PC-9 (cell line): ENCODE measurements at regions not wholly inside any gene's neighbourhood (a gene's known extent, or its start where the extent isn't known, plus 50 kb on each side); places are given as distances from the start of the nearest gene placed in this dataset.

Experiments
- EZH2 ChIP-seq: fragments of 200-600 bp; sonication (generic); IDR thresholded peaks from 2 replicates; pipeline ENCODE4 v1.8.0; 2017; ENCODE audit warnings: antibody characterized with exemption, low read depth
- TF ChIP-seq, protein P1 (sequence below): fragments of 200-600 bp; sonication (generic); conservative IDR thresholded peaks from 2 replicates; pipeline ENCODE4 v1.6.1; 2017; ENCODE audit warnings: mixed run types, antibody characterized with exemption, mild to moderate bottlenecking, moderate library complexity

DNA sequence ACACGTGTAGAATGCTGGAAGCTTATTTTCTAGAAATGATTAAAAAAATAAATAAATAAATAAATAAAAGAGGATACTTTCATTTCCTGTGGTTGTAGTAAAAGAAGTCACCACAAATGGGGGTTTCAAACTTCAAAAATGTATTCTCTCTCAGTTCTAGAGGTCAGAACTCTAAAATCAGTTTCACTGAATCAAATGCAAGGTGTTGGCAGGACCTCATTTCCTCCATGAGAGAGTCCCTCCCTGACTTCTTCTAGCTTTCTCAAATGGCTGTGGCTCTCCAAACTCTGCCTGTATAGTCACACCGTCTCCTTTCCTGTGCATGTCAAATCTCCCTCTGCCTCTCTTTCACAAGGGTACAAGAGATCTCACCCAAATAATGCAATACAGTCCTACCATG lies 312.6 kb upstream of the CXADR start:
- TF ChIP-seq, protein P1, sequence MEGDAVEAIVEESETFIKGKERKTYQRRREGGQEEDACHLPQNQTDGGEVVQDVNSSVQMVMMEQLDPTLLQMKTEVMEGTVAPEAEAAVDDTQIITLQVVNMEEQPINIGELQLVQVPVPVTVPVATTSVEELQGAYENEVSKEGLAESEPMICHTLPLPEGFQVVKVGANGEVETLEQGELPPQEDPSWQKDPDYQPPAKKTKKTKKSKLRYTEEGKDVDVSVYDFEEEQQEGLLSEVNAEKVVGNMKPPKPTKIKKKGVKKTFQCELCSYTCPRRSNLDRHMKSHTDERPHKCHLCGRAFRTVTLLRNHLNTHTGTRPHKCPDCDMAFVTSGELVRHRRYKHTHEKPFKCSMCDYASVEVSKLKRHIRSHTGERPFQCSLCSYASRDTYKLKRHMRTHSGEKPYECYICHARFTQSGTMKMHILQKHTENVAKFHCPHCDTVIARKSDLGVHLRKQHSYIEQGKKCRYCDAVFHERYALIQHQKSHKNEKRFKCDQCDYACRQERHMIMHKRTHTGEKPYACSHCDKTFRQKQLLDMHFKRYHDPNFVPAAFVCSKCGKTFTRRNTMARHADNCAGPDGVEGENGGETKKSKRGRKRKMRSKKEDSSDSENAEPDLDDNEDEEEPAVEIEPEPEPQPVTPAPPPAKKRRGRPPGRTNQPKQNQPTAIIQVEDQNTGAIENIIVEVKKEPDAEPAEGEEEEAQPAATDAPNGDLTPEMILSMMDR: no peak
- no peak for TF ChIP-seq EZH2
